HG02938 (cell line): ENCODE measurements at regions not wholly inside any gene's neighbourhood (a gene's known extent, or its start where the extent isn't known, plus 50 kb on each side); places are given as distances from the start of the nearest gene placed in this dataset.
"Not testable (repeated sequence)": the region's sequence is repeated elsewhere in the genome, so short reads cannot be mapped to it uniquely, and the experiment has no call there.

Source experiments
- ATAC-seq: cut with Tn5 transposase; IDR thresholded peaks from one replicate; pipeline ENCODE4 v1.9.1; 2021; ENCODE audit warnings: mild to moderate bottlenecking, moderate library complexity; ENCODE audit not compliant: unreplicated experiment

DNA sequence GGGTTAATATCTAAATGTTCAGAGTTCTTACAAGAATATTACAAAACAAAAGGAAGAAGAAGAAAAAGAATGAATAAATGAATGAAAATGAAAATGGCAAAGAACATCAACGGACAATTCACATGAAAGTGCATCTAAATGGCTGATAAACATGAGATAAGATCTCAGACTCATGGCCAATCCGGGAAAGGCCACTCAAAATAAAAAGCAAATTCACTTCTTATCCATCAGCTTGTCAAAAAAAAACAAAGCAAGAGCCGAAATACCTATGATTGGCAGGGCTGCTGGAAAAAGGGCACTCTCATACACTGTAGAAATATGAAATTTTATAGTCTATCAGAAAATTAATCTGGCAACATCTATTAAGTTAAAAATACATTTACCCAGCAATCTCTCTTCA lies 103.6 kb upstream of the EDEM3 start:
- ATAC-seq: no peak

DNA sequence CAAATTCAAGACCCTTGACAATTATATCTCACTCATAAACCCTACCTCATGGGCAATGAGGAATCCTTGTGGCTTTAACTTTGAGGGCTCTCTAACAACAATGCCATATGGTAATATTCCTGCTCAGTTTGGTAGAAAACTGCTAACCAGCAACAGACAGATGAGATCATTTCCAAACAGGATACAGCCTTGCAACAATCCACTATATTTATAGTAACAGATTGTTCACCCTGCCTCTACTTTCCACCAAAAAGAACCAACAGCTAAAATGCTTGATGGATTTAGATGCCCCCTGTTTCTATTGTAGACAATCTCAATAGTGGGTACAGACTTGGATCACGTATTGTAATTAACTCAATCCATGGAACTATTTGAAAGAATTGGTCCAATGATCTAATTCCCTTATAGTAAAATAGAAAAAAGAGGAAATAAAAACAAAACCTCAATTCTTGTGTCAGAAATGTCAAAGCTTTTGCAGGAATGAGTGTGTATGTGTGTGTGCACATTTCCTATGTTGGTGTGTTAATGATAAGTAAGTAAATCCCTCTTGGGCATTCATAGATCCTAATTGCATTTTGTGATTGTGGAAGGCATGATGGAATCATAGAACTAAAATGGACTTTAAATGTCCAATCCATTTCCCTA lies 100.0 kb upstream of the EDEM3 start:
- ATAC-seq: no peak

DNA sequence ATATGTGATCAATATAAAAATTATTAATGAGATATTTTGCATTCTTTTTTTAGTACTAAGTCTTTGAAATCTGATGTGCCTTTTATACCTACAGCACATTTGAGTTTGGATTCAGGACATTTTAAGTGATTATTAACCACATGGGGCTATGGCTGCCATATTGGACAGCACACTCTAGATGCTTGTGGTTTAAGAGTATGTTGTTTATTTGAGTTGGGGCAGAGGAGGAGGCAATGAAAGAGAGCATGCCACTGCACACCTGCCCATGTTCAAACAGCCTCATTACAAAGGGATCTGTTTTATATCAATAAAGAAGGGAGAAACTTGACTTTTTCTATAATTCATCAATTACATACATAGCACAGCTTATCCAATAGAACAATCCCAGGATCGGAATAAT lies 99.4 kb upstream of the EDEM3 start:
- ATAC-seq: no peak

DNA sequence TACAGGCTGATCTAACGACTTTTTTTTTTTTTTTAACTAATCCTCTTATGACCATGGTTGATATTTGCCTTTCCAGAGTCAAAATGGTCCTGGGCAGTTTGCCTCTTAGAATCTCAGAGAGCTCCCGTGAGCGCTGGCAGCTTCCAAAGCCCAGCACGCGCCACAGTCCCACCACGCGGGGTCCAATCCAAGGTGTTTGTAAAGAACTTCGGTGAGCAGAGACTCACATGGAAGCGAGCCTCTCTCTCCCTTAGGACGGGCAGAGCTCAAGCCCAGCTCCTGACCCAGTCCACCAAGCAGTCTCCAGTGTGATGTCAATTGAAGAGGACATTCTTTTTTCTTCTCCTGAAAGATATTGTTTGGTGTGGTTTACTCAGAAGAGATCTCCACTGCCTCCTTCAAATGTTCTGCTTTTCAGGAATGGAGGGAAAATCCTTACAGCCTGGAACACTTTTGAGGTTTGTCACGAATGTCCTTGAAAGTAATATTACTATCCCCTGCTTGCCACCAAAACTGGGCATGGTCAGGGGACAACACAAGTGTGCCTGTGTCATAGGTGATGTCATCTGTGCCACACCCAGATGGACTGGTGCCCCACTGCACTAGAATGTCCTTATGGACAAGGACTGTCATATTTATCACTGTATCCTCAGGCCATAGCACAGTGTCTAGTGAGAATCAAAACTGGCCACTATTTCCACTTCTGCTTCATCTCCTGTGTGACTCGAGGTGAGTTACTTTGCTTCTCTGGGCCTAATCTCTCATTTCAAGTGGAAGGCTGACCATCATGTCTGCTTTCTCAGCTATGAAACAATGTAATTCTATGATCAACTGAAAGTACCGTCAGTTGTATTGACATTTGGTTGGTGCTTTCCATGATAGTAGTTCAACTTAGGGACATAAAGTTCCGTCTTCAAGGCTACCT lies 97.4 kb upstream of the EDEM3 start:
- ATAC-seq: no peak

DNA sequence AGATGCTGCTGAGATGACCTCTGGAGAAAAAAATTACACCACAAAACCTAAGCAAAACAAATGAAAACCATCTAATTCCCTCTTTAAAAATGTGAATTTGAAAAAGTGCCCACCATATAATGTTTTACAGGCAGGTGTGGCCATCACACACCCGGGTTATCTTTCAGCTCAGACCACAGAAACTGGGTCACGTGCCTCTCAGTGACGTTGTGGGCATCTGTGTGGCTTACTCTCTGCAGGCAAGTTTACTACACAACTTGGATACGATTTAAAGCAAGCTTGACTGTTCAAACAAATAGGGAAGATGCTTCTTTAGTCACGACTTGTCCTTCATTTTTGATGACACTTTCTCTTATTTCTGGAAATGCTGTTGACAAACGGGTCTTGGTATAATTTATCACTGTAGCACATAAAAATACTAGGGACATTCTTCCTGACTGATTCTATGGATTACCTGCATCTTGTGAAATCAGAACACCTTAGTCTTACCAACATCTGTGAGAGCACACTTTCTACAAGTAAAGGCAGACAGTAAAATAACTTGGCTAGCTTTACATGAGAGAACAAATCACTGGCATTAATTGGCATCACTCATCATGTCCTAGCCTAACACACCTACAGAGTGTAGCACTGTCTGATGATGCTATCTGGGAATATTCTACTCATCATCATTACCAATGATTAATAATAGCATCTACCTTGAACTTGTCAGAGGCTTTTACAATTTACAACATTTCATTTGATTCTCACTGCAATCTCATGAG lies 89.3 kb upstream of the EDEM3 start:
- ATAC-seq: peak; percentile 96

DNA sequence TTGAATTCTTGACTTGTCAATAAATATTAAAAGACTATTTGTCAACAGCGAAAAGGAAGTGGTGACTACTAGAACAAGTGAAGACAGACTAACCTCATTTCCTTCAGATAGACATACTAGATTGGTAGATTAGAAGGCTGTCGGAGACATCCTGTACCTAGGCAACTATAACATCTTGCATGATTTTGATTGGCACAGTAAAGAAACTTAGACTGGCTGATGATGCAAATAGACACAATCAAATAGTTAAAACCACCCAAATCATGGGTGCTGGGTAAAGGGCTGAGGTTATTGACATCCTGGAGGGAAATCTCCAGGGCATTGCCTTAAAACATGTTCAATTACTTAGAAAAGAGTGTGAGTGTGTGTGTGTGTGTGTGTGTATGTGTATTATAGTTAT lies 85.9 kb upstream of the EDEM3 start:
- no peak for ATAC-seq

DNA sequence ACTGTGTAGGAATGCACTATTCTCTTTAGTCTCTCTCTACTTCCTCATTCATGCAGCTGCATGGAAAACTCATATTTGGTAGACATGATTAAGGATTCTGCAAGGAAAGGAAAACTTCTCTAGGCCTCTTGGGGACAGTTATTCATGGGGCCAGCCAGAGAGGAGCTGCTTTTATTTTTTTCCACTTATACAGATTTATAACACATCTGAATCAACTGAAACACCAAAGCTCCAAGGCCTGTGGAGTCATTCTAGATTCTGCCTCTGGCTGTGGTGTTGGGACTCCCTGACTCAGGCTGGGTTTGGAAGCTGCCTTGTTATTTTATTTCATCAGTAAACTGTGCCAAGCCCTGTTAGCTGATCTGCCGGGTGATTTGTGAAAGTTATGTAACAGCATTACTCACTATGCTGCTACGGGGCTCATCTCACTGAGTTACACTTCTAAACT lies 83.9 kb upstream of the EDEM3 start:
- no peak for ATAC-seq

DNA sequence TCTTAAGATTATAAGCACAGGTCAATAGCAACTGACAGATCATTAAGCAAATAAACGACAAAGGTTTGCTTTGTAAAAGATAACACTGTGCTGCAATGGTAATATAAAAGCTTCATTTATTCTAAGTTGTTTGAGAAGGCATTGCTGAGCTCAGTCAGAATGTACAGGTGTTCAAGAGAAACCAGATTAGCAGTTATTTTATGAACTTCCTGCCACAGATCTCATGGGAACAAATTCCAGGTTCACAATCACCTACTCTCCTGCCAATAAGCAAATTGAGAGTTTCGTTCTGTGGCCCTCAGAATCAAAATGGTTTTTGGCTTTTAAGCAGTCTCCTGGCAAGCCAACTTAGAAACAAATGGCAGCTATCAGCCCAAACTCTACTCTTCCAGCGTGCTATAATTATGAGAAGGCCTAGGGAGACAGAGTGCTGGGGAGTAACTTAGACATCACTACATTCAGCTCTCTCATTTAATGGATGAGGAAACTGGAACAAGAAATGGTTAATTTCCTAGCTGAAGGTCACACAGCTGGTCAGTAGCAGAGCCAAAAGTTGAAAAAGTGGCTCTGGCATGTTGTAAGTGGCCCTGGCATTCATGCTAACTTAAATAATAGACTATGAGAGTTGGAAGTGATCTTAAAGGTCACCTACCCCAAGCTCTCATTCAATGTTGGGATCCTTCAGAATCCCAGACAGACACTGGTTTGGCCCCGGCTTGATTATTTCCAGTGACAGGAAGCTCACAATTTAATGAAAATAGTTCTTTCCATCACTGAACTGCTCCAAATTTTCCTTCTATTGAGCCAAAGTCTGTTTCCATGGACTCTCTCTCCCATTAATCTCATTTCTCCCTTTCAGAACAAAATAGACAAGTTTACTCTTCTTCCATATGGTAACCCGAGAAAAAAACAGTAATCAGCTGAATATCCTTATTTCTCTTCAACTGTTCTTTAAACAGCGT lies 82.6 kb upstream of the EDEM3 start:
- peak; percentile 45 for ATAC-seq

DNA sequence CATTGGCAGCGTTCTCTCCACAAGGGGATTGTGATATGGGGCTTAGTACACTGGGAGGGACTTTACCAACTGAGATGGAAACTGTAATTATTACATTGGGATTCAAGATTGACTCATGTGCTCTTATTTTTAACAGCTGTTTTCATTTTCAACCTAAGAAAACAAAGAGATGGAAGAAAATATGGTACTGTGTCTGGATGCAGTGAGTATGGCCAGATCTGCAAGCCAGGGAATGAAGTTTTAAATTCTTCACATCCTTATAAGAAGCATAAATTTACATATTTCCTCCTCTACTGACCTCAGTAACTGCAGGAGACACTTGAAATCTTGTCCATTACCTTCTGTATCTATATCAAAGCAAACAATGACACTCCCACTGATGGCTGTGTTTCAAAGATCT lies 81.5 kb upstream of the EDEM3 start:
- no peak for ATAC-seq

DNA sequence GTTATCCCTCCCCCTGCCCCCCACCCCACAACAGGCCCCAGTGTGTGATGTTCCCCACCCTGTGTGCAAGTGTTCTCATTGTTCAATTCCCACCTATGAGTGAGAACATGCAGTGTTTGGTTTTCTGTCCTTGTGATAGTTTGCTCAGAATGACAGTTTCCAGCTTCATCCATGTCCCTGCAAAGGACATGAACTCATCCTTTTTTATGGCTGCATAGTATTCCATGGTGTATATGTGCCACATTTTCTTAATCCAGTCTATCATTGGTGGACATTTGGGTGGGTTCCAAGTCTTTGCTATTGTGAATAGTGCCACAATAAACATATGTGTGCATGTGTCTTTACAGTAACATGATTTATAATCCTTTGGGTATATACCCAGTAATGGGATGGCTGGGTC lies 79.3 kb upstream of the EDEM3 start:
- ATAC-seq: not testable (repeated sequence)

DNA sequence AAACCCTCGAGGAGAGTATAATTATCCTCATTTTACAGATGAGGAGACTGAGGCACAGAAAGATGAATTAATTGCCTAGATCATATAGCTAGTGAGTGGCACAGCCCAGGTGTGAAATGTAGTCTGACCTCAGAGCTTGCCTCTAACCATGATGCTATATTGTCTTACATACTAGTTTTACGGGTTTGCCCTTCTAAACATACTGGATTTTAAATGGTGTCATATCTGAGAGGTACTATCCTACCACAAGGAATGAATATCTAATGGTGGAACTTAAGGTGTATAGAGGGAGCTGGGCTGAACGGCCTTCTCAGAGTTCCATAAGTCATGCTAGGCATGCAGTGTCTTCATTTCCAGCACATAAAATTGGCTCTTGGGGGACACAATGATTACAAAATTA lies 77.9 kb upstream of the EDEM3 start:
- ATAC-seq: no peak

DNA sequence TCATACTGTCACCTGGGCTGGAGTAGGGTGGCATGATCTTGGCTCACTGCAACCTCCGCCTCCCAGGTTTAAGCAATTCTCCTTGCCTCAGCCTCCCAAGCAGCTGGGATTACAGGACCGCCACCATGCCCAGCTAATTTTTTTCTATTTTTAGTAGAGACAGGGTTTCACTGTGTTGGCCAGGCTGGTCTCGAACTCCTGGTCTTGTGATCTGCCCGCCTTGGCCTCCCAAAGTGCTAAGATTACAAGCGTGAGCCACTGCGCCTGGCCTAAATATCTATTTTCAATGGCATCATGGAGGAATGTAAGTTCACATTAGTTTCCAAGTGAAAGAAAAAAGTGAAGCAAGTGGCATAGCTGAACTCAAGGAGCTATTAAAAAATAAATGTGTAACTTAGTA lies 74.8 kb upstream of the EDEM3 start:
- ATAC-seq: not testable (repeated sequence)

DNA sequence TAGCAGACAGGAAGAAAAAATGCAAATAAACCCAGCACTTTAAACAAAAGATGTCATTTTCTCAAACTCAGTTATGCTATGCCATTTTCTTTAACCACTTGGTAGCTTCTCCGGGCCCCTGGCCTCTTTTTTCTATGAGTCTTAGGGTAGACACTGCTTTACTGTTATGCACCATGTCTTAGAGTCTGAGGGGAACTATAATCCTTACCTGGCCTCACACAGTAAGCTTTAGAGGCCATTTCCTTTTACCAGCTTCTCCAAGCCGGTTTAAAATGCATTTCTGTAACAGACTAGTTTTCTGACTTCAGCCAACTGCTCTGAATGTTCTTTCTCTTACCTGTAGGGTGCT lies 73.7 kb upstream of the EDEM3 start:
- ATAC-seq: no peak

DNA sequence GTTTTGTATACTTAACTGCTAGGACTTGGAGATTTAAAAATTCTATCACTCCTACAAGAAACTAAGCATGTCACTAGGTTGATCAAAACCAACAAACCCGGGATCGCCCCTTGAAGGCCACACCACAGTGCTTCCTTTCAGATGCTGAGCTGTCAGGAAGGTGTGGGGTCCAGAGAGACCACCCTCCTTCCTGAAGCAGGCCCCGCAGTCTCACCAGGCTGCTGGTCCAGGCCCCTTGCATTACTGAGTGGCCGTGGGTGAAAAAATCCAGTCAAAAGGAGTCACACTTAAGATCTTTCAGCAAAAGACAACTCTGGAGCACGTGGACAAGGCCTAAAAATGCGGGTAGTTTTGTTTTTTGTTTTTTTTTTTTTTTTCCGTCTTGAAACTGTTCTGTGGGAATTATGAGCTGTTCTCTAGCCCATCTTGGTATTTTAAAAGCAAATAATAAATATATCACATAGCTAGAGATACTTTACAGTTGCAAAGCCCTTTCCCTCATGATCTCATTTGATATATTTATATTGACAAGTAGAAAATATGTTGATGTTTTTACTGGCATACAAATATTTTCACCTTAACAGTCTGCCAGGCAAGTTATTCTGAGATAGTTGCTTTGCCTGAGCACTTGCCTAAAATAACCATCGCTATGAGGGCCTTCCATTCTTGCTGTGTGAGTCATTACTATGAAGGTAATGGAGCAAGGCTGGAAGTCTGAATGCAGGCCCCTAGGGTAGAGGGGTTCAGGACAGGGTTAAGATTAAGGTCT lies 73.1 kb upstream of the EDEM3 start:
- ATAC-seq: no peak

DNA sequence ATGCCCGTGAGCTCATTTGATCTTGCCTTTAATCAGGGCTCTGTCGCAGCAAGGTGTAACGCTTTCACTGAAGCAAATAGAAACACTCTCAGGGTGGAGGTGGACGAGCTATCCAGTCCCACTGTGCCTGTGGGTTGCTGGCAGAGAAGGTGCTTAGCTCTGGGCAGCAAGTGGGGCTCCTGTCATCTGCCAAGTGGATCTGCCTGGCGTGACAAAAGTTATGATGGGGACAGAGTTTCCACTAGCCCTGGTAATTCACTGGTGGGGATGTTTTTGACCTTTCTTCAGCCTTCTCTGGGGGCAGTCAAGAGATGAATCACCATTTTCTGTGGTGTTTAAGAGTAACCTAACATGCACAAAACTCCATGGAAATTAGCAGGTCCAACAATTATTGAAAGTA lies 71.3 kb upstream of the EDEM3 start:
- no peak for ATAC-seq

DNA sequence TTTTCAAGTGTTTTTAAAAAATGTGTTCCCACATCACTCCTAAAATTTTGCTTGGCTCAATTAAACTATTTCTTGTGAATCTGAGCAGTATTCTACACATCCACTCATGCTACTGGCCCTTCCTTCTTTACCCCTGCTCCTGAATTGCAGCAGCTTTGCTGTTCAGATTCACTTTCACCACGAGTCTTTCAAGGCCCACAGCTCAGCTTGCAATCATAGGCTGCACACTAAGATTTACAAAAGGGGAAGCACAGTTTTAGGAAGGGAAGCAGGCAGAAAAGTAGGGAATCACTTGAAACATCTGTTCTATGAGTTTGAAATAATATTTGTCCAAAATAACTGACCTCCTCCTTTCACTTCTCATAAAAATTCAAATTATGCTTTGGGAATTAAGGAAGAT lies 70.9 kb upstream of the EDEM3 start:
- no peak for ATAC-seq

DNA sequence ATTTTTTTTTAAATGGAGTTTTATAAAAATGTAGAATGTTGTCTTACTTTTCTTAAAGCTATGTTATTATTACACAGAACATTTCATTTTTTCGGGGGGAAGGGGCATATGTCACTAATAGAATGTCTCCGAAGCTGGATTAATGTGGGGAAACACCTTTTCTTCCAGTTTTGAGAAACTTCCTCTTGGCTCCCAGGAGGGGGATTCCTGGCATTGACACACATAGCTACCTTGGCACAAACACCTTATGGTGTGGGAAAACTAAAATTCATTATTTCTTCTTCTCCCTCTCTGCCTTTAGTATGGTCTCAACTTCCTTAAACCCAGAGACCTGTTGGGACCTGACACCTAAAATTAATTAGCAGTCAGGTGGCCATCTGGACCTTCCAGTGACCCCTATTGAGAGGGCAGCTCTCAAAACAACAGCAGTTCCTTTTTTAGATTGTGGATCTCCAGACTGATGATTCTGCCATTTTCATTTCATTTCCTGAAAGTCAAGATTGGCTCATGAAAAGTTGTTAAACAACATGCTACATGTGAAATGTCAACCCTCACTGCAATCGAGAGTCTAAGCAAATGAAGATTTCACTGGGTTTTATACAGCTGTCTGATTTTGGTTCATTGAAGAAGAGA lies 70.1 kb upstream of the EDEM3 start:
- no peak for ATAC-seq

DNA sequence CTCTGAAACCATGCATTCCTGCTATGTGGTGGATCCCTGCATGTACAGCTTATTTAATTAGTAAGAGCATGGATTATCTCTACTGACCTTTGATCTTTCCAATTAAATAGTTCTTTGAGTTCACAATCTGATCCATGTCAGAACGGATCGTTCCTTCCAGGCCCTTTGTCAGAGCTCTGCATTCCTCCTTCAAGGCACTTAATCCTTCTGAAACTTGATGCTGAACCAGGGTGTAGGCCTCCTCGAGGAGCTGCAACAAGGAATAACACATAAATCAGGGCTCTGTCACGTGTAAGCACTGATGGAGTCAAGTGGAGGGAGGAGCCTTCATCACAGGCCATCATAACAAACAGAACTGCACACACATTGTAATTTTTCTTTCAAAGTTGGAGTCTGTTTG lies 68.4 kb upstream of the EDEM3 start:
- no peak for ATAC-seq

DNA sequence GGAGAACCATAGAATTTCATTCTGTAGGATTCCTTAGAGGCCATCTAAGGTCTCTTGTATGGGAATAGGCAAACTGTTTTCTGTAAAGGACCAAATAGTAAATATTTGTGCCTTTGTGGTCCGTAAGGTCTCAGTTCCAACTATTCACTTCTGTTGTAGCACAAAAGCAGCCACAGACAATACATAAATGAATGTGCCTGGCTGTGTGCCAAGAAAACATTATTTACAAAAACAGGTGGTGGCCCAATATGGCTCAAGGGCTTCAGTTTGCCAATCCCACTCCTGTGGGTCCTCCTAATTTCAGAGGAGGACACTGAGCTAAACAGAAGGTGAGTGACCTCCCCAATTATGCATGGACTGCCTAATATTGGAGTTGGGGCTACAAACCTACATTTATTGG lies 67.6 kb upstream of the EDEM3 start:
- no peak for ATAC-seq
